Sigmoid colon (tissue), 4 donors: ENCODE measurements at regions not wholly inside any gene's neighbourhood (a gene's known extent, or its start where the extent isn't known, plus 50 kb on each side); places are given as distances from the start of the nearest gene placed in this dataset.

Experiments
- POLR2A ChIP-seq, 2 donors: fragments of 450-650 bp; IDR thresholded peaks; one replicate each; pipeline ENCODE4 v1.6.1; 2016; ENCODE audit warnings: antibody characterized with exemption in 2 of 2, mild to moderate bottlenecking in 2 of 2, moderate library complexity in 2 of 2
- POLR2AphosphoS5 ChIP-seq, 4 donors: sonication (generic); formaldehyde crosslinking; IDR thresholded peaks; one replicate each; pipeline ENCODE4 v1.6.1; 2017; ENCODE audit warnings: antibody characterized with exemption in 4 of 4
- TF ChIP-seq, protein P1 (sequence below), 4 experiments: fragments of 450-650 bp in 3 of 4; fragments of 200-600 bp in 1 of 4; IDR thresholded peaks; one replicate each; pipeline ENCODE4 v1.5.1; 2016 to 2019; ENCODE audit warnings: antibody characterized with exemption in 4 of 4, mild to moderate bottlenecking in 3 of 4, moderate library complexity in 2 of 4

DNA sequence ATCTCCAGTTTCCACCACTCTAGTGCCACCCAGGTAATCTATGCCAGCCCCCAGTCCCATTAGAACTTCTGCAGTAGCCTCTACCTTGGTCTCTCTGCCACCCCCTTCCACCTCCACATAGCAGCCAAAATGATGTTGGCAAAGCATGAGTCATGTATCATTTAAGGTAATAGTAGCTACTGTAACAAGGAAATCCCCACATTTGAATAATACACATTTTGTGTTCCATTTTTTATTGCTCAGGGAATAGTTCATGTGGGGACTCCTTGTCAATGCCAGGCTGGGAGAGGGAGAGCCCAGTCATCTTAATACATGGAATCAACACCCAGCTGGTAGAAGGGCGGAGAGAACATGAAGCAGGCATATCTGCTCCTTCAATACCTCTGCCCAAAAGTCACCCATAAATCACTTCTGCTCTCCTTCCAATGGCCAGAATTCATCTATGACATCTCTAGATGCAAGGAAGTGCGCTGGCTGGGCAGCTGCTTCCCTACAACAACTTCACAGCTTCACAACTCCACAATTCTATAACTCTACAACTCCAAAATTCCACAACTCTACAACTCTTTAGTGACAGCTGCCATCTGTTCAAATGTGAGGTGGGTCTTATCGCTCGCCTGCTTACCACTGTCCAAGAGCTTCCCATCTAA, 70.6 kb upstream of the GLS start:
- TF ChIP-seq, protein P1, sequence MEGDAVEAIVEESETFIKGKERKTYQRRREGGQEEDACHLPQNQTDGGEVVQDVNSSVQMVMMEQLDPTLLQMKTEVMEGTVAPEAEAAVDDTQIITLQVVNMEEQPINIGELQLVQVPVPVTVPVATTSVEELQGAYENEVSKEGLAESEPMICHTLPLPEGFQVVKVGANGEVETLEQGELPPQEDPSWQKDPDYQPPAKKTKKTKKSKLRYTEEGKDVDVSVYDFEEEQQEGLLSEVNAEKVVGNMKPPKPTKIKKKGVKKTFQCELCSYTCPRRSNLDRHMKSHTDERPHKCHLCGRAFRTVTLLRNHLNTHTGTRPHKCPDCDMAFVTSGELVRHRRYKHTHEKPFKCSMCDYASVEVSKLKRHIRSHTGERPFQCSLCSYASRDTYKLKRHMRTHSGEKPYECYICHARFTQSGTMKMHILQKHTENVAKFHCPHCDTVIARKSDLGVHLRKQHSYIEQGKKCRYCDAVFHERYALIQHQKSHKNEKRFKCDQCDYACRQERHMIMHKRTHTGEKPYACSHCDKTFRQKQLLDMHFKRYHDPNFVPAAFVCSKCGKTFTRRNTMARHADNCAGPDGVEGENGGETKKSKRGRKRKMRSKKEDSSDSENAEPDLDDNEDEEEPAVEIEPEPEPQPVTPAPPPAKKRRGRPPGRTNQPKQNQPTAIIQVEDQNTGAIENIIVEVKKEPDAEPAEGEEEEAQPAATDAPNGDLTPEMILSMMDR (IDR thresholded peaks at IDR 0.05), result no peak
- TF ChIP-seq POLR2A (IDR thresholded peaks at IDR 0.05) (no peak), POLR2AphosphoS5 (IDR thresholded peaks at IDR 0.05) (no peak)
